SK-N-SH treated with all-trans-retinoic acid at 6 μM for 48 hours (cell line): ENCODE measurements at regions not wholly inside any gene's neighbourhood (a gene's known extent, or its start where the extent isn't known, plus 50 kb on each side); places are given as distances from the start of the nearest gene placed in this dataset.

Source experiments
- ARNTL ChIP-seq: fragments of 450-650 bp; formaldehyde crosslinking; IDR thresholded peaks from 2 replicates; pipeline ENCODE4 v1.5.0; 2020; ENCODE audit warnings: low read depth, mild to moderate bottlenecking, moderate library complexity, borderline replicate concordance
- BACH2 ChIP-seq: fragments of 250-450 bp; sonication (Bioruptor Pico); IDR thresholded peaks from 2 replicates; pipeline ENCODE4 v1.9.0; 2021; ENCODE audit warnings: mild to moderate bottlenecking, borderline replicate concordance
- GLIS3 ChIP-seq: fragments of 250-450 bp; sonication (Bioruptor Pico); IDR thresholded peaks from 2 replicates; pipeline ENCODE4 v1.5.0; 2020; ENCODE audit warnings: mild to moderate bottlenecking, moderate library complexity
- TCF4 ChIP-seq: fragments of 250-450 bp; sonication (Bioruptor Pico); IDR thresholded peaks from 2 replicates; pipeline ENCODE4 v1.8.0; 2021; ENCODE audit warnings: mild to moderate bottlenecking, moderate library complexity, borderline replicate concordance
- ZFP3 ChIP-seq: fragments of 250-450 bp; sonication (Bioruptor Pico); IDR thresholded peaks from 2 replicates; pipeline ENCODE4 v1.5.0; 2020; ENCODE audit warnings: mild to moderate bottlenecking, moderate library complexity
- ZFP30 ChIP-seq: fragments of 450-650 bp; formaldehyde crosslinking; IDR thresholded peaks from 2 replicates; pipeline ENCODE4 v1.5.0; 2022; ENCODE audit warnings: mild to moderate bottlenecking, moderate library complexity
- ZNF565 ChIP-seq: fragments of 450-650 bp; formaldehyde crosslinking; conservative IDR thresholded peaks from 2 replicates; pipeline ENCODE4 v1.5.0; 2020; ENCODE audit warnings: low read depth, mild to moderate bottlenecking, moderate library complexity
- ZNF70 ChIP-seq: fragments of 450-650 bp; formaldehyde crosslinking; IDR thresholded peaks from 2 replicates; pipeline ENCODE4 v1.5.0; 2020; ENCODE audit warnings: mild to moderate bottlenecking, moderate library complexity
- ZNF8 ChIP-seq: fragments of 450-650 bp; formaldehyde crosslinking; IDR thresholded peaks from 2 replicates; pipeline ENCODE4 v1.5.0; 2020; ENCODE audit warnings: mild to moderate bottlenecking, moderate library complexity
- TF ChIP-seq, protein P1 (sequence below): fragments of 250-450 bp; sonication (Bioruptor Pico); IDR thresholded peaks from 2 replicates; pipeline ENCODE4 v1.5.1; 2020; ENCODE audit warnings: low read depth, mild to moderate bottlenecking, moderate library complexity

DNA sequence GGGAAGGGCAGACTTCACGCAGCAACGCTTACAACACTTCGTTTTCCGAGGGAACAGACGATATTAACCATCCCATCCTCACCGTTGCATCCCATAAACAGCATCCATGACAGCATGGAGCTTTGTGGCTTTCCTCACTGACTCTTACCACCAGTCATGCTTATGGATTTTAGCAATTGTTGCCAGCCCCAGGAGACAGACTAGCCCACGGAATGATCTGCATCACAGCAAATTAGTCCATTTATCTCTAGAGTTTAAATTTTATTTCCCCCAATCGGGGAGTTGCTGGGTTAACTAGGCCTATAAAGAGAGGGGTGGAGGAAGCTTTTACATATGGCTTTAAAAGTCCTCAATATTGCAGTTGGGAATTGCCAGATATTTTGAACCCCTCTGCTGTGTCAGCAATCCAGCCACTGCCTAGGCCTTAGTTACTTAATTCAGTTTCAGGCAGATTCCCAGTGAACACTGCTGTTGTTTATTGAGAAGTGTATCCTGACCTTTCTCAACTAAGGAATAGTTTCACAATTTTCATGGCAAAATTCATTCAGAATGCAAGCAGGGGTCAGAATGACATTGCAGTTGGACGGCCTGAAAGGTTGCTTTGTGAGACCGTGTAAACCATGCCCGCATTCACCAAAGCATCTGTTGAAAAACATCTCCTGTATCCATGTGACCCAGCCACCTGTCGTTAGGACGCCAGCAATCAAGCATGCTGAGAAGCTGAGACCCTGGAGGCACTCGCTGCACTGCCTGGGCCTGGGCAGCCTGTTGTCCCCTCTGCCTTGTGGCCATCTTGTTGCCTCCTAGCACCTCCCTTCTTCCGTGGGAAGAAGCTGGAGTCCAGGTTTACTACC lies 397.4 kb upstream of the TPM1 start:
- TF ChIP-seq TCF4 (CRISPR knock-in tag) (no peak), ZFP3 (CRISPR knock-in tag) (no peak), ZNF70 (CRISPR knock-in tag) (no peak), ZNF565 (CRISPR knock-in tag) (no peak), ZFP30 (CRISPR knock-in tag) (no peak), ZNF8 (no peak), ARNTL (CRISPR knock-in tag) (no peak), BACH2 (CRISPR knock-in tag) (no peak), GLIS3 (CRISPR knock-in tag) (no peak)
- TF ChIP-seq, protein P1, sequence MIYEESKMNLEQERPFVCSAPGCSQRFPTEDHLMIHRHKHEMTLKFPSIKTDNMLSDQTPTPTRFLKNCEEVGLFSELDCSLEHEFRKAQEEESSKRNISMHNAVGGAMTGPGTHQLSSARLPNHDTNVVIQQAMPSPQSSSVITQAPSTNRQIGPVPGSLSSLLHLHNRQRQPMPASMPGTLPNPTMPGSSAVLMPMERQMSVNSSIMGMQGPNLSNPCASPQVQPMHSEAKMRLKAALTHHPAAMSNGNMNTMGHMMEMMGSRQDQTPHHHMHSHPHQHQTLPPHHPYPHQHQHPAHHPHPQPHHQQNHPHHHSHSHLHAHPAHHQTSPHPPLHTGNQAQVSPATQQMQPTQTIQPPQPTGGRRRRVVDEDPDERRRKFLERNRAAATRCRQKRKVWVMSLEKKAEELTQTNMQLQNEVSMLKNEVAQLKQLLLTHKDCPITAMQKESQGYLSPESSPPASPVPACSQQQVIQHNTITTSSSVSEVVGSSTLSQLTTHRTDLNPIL (CRISPR knock-in tag), result no peak
